Transverse colon (tissue), 3 donors: ENCODE measurements at regions not wholly inside any gene's neighbourhood (a gene's known extent, or its start where the extent isn't known, plus 50 kb on each side); places are given as distances from the start of the nearest gene placed in this dataset.

Experiments used
- POLR2A ChIP-seq: fragments of 450-650 bp; IDR thresholded peaks from one replicate; pipeline ENCODE4 v1.6.1; 2016; ENCODE audit warnings: antibody characterized with exemption, mild to moderate bottlenecking, moderate library complexity
- TF ChIP-seq, protein P1 (sequence below), 5 experiments: fragments of 200-600 bp in 3 of 5; fragments of 450-650 bp in 2 of 5; sonication (generic) in 3 of 5; IDR thresholded peaks; 1 replicate in 2 of 5; 2 replicates in 3 of 5; pipeline ENCODE4 v1.5.1; 2016 to 2017; ENCODE audit warnings: antibody characterized with exemption in 5 of 5, inconsistent platforms in 3 of 5, mild to moderate bottlenecking in 2 of 5, moderate library complexity in 1 of 5

- TF ChIP-seq POLR2A: no peak
- TF ChIP-seq, protein P1, sequence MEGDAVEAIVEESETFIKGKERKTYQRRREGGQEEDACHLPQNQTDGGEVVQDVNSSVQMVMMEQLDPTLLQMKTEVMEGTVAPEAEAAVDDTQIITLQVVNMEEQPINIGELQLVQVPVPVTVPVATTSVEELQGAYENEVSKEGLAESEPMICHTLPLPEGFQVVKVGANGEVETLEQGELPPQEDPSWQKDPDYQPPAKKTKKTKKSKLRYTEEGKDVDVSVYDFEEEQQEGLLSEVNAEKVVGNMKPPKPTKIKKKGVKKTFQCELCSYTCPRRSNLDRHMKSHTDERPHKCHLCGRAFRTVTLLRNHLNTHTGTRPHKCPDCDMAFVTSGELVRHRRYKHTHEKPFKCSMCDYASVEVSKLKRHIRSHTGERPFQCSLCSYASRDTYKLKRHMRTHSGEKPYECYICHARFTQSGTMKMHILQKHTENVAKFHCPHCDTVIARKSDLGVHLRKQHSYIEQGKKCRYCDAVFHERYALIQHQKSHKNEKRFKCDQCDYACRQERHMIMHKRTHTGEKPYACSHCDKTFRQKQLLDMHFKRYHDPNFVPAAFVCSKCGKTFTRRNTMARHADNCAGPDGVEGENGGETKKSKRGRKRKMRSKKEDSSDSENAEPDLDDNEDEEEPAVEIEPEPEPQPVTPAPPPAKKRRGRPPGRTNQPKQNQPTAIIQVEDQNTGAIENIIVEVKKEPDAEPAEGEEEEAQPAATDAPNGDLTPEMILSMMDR (IDR thresholded peaks at IDR 0.05): no peak
Measured at GRCh38 chr4:32226733-32227132, 1506.6 kb downstream of the PCDH7 start.
